T-helper 2 cell (primary cell): ENCODE measurements at regions not wholly inside any gene's neighbourhood (a gene's known extent, or its start where the extent isn't known, plus 50 kb on each side); places are given as distances from the start of the nearest gene placed in this dataset.

Experiments
- DNase-seq, 5 experiments: peaks; one replicate each; pipeline versions ENCODE4 v3.0.0 to v3.0.0-alpha.2; 2012 to 2022

GRCh38 chr16:54672500-54672899 lies 258.2 kb upstream of the IRX5 start:
- DNase-seq = no peak

- DNase-seq = no peak
Measured at GRCh38 chr16:54657709-54658102, 273.0 kb upstream of the IRX5 start.

GRCh38 chr16:54657058-54657708 lies 273.5 kb upstream of the IRX5 start:
- no peak for DNase-seq

GRCh38 chr16:54655121-54655590 lies 275.5 kb upstream of the IRX5 start:
- no peak for DNase-seq

GRCh38 chr16:54654429-54654828 lies 276.2 kb upstream of the IRX5 start:
- no peak for DNase-seq

- peak in 1 of 5 experiments; percentile 1 for DNase-seq
Measured at GRCh38 chr16:54652201-54652770, 278.4 kb upstream of the IRX5 start.

GRCh38 chr16:54651440-54652195 lies 279.0 kb upstream of the IRX5 start:
- no peak for DNase-seq

- DNase-seq = no peak
Measured at GRCh38 chr16:54649876-54650275, 280.8 kb upstream of the IRX5 start.

- DNase-seq = no peak
Measured at GRCh38 chr16:54648575-54648974, 282.1 kb upstream of the IRX5 start.

- no peak for DNase-seq
Measured at GRCh38 chr16:54647725-54648221, 282.9 kb upstream of the IRX5 start.

GRCh38 chr16:54647216-54647615 lies 283.4 kb upstream of the IRX5 start:
- DNase-seq = no peak

GRCh38 chr16:54645345-54645744 lies 285.3 kb upstream of the IRX5 start:
- DNase-seq = no peak

GRCh38 chr16:54636221-54636793 lies 294.4 kb upstream of the IRX5 start:
- DNase-seq = no peak

- no peak for DNase-seq
Measured at GRCh38 chr16:54633943-54634362, 296.7 kb upstream of the IRX5 start.

GRCh38 chr16:54632322-54633220 lies 298.1 kb upstream of the IRX5 start:
- DNase-seq = no peak

- no peak for DNase-seq
Measured at GRCh38 chr16:54631782-54632181, 298.9 kb upstream of the IRX5 start.

- DNase-seq = no peak
Measured at GRCh38 chr16:54630284-54630967, 300.2 kb upstream of the IRX5 start.

GRCh38 chr16:54628796-54629625 lies 301.7 kb upstream of the IRX5 start:
- DNase-seq = no peak

- DNase-seq = no peak
Measured at GRCh38 chr16:54627616-54628015, 303.0 kb upstream of the IRX5 start.

- no peak for DNase-seq
Measured at GRCh38 chr16:54623636-54624035, 307.0 kb upstream of the IRX5 start.

- no peak for DNase-seq
Measured at GRCh38 chr16:54620197-54620596, 310.5 kb upstream of the IRX5 start.
